Fibroblast of skin of scalp (primary cell): ENCODE measurements at regions not wholly inside any gene's neighbourhood (a gene's known extent, or its start where the extent isn't known, plus 50 kb on each side); places are given as distances from the start of the nearest gene placed in this dataset.

ENCODE experiments used
- DNase-seq: peaks from one replicate; pipeline ENCODE4 v3.0.0-alpha.2; 2013

DNA sequence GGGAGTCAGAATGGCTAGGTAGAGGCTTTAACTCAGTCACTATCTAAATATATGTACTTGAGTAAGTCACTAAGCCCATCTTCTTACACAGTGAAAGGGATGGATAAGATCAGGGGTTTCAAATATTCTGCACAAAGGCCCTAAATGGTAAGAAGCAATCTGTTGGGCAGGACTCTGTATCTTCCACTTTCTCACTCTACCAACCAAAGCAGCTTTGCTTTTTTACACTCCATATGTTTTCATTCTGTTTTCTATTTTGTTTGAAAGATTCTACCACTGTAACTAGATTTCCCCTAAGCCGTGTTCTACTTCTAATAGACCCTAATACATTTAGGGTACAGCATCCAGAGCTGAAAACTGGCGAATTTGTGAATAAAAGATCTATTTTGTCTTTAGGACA lies 477.5 kb upstream of the NMUR2 start:
- DNase-seq, result no peak

DNA sequence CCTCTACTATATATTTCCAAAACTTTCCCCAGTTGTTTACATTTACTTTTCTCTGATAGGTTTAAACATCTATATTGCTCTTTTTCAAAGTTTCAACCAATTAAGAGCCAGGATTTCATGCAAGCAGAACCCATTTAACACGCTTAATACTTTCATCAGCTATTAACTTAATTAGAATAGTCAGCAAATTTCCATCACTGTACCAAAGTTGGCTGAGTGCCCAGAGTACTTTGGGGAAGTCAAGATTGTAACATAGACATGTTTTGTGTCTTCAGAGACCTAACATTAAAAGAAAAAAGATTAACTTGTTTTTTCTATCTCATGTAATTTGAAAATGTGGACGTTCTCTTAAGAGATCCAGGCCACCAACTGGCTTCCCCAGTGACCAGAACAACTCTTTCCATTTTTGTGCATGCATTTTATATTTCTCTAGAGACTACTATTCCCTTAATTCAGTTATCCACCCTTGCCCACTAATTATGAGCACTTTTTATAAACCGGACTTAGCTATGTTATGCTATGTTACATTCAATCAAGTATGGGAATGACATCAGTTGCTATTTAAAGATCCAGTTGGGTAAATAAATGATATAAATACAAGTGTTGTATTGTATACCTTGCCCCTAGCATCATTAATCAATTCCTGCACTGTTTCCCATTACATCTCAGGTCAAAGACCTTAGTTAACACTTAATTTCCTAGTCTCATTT lies 478.1 kb upstream of the NMUR2 start:
- DNase-seq, result no peak

DNA sequence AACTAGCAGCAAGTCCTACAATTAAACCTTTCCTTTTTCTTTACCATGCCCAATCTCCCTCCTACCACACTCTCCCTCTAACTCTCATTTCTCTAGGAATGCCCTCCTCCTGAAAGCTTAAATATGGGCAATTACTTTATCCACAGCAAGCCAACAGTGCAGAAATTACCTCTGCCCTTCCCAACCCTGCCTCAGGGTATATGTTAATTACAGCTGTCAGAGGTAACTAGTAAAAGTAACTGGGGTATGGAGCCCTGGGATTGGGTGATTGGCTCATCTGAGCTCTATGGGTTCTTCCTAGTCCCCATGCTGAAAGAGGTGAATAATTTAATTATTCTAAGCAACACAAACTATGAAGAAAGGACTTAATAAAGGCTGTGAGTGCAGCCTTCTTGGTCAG lies 478.9 kb upstream of the NMUR2 start:
- no peak for DNase-seq

DNA sequence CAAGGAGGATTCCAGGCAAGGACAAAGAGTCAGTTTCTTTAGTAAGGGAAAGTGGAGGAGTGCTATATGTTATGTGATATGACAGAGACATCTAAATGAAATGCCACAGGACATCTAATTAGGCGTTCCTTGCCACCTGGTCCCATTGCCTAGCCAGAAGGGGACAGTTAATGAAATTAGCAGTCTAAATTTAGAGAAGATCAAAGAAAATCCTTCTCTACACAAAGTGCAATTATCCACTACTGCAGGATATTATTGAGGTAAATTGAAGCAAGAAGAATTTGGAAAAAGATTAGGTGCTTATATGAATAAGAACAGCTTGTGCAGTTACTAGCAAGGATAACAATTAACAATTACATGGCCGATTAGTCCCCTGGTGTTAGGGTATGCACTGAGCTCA lies 495.3 kb upstream of the NMUR2 start:
- no peak for DNase-seq

DNA sequence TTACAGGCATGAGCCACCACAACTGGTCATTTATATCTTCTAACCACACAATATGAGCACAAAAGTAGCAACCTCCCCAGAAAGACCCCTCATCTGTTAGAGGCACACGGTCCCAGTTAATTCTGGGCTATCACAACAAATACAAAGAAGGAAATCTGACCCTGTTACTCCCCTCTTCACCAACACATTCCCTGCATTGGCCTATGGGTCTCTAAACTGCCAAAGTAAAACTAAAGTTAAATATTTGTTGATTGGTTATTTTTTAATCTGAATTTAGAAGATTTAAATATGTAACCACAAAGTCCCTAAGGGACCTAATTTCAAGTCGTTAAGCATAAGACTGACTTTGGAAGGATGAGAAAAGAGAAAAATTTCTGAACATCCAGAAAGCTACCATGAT lies 496.7 kb upstream of the NMUR2 start:
- no peak for DNase-seq

DNA sequence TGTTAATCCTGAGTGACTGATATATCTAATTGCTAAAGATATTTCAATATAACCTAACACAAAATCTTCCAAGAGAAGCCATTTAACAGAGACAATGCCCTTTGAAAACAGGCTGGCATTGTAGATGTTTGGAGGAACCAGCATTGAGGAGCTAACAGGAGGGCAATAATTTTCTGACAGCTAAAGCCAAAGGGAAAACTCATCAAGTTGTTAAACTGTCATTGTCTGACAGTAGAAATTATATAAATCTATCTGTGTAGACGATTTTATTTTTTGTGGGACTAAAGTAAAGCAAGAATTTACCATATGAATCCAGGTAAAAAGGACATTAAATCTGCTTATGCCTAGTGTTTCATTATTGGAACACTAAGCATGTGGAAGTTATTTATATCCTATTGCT lies 500.2 kb upstream of the NMUR2 start:
- no peak for DNase-seq

DNA sequence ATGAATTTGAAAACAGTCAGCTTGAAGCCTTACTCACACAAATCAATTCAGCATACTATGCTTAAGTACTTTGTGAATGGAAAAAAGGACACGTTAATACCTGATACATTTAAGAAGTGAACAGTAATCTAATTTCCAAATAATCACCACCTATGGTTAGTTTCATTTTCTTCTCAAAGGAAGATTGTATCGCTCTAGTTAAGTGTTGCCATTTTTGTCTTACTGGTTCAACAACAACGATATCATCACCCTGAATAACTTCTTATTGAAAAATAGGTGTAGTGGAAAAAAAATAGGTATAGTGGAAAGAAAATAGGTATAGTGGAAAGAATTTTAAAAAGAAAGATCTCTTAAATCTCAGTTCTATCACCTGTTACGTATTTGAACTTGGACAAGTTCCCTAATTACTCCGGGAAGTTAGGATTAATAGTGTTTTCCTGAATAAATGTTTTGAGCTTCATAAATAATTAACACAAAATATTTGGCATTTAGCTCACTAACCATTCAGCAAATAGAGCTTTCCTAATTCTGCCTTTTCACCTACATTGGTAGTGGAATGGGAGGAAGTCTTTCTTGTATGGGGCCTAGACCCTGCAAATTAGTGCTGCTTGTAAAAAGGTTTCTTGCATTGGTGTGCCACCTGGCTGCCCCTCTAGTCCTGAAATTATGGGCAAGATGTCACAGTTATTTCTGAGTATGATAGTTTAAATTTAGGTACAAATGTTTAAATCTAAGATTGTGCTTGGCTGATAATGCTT lies 502.6 kb upstream of the NMUR2 start:
- no peak for DNase-seq

DNA sequence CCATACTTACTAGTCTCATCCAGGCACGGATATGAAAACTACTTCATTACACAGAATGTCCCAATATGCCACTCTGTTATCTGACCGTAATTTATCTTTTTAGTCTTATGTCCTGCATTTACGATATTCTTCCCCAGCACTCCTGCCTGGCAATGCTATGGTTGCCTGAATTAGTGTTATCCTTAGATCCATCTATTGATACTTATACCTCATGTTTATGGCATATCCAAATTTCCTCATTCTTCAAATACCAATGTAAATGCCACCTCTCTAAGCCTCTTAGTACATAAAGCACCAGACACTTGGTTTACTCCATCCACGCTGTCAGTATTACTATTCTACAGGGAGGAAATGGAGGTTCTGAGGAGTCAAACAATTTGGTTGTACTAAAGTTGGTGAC lies 507.8 kb upstream of the NMUR2 start:
- DNase-seq, result no peak

DNA sequence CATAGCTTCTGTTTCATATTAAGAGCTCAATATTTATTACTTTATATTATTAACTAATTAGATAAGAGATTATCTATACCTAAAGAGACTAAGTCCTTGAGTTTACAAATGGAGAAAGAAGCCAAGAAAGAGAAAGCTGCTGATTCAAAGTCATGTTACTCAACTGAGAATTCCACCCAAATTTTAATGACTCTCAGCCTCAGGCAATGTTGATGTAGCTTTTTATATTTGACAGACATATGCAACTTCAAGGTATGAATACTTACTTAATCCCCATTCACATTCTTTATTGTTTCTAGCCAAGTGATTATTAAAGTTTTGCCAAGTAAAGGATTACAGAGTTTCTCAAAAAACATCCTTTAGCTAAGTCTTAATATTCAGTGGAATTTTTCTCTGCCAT lies 527.5 kb upstream of the NMUR2 start:
- no peak for DNase-seq

DNA sequence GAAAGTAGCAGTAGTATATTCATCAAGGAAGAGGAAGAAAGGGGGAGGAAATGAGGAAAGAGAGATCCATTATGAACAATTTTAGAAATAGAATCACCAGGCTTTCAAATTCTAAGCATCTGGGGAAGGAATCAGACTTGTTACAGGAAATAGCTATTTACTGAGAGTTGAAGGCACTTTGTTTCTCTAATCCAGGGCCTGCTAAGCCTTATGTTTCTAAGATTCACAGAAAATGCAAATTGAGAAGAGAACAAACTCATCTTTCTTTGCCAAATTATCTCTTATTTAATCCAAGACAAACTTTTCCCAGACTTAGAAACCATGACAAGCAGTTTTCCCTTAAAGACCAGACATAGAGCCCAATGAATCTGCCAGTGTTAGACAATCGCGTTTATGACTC lies 528.0 kb upstream of the NMUR2 start:
- DNase-seq, result no peak

DNA sequence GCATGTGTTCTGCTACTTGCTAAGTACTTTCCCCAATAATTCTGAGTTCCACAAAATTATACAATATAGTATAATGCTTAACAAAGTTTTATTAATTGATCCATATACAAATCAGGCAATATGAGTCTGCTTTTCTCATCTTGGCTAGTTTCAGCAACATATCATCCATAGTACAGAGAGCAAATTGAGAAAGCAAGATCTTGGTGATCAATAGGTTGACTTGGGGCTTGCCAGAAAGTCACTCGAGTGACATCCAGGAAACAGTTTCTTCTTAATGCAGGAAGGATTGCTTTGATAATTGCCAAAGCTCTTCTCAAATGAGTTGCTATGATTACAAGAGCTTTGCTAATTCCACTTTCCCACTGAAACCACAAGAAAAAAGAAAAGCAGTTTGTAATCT lies 533.6 kb upstream of the NMUR2 start:
- no peak for DNase-seq

DNA sequence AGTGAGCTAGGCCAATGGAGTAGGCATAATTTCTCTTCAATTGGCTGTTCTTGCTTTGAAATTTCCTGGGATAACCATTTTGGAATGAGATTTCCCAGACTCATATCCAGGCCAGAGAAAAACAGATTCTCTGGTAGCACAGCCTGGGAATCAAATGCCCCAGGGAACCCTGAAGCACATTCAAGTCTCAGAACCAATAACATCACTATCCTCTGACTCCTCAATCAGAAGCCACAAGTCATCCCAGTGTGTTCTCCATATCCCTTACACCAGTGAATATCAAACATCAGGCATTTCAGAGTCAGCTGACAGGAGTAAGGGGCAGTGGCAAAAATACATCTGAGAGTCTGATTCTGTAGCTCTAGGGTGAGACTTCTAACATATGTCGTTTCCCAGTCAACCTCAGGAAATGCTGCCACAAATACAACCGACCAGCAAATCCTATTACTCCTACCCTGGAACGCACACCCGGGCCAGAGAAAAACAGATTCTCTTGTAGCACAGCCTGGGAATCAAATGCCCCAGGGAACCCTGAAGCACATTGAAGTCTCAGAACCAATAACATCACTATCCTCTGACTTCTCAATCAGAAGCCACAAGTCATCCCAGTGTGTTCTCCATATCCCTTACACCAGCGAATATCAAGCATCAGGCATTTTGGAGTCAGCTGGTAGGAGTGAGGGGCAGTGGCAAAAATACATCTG lies 537.7 kb upstream of the NMUR2 start:
- no peak for DNase-seq

DNA sequence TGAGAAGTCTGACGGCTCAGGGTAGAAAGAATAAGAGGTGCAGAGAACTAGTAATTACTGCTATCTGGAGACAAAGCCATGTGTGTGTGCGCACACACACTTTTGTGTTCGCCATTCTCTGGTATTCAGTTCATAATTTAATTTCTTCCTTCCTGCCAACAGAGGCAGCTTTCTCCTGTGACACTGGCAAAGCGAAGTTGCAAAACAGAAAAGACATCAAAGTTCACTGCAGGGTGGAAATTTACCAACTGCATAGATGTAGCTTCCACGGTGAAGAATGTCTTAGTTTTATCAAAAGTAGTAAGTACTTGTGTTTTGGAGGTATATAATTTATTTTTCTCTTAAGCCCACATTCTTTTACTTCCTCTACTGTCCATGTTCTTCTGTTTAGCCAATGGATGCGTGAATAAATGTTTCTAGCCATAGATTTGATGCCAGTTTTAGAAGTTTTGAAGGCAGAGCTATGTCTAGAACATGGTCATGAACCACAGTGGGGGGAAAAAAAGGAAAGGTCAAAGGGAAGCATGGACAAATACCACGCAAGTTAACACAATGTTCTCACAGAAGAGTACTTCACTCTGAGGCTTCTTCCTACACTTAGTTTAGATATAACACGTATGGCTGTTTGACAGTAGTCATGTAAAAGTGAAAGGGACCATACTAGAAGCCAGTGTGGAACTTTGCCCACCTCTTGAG lies 536.5 kb upstream of the GRIA1 start:
- no peak for DNase-seq

DNA sequence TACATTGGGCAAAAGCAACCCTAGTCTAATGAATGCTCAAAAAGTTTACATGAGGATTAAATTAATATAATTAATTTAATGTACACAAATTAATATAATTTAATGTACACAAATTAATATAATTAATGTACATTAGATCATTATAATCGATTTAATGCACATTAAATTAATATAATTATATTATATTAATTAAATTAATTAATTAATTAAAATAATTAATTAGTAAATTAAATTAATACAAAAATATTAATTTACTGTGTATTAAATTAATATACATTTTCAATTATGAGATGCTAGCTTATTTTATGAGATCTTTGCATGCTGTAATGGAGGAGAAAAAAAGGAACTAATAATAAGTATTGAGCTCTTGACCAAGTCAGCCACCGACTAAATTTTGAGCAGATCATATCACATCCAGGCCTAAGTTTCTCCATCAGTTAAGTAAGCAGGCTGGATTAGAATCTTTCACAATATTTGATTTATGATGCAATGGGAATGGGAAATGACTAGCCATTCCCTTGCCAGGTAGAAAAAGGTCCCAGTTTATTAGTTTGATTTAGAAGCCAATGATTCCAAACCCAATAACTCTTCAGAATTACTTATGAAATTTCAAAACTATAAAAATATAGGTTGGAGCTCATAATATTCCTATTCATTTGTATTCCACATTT lies 533.4 kb upstream of the GRIA1 start:
- DNase-seq, result no peak

DNA sequence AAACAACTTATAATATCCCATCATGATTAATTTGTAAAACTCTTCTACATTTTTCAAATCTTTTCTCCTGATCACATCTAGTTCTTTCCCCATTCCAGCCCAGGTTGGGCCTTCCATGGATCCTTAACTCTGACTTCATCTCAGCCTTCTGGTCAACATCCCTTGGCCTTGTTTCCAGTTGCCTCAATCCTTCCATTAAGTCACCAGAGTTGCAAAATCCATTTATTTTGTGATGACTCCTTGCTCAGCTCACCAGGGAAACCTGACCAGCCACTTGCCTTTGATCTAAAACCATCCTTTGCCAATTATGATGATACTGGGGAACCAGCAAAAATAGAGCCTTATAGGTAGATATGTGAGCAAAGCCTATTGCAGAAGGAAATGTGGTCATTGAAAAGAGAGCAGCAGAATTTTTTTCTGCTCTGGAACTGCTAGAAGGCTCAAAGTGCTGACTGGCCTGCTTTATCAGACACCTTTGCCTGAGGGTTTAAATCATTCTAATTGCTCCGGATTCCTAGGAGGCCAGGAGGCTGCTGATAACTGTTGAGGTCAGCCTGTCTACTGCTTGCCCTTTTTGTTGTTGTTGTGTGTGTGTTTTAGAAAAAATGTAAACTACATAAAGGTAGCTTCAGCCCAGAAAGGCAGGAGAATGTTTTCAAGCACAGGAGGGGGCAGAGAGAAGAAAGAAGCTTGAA lies 512.2 kb upstream of the GRIA1 start:
- no peak for DNase-seq

DNA sequence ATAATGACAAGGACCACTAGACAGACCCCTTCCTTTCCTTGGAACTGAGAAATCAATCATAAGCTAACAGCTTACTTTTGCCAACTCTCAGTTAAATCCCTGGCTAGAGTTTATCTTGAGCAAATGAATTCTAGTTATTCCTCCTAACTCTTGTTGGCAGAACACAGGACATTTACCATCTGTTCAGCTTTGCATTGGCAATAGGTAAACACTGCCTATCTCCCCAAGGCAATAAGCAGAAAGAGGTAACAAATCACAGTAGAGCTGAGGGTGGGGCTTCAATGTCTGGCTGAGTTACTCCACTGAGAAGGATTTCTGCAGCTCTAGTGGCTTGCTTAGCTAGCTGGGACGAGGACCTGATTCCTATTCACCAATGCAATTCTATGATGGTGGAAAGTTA lies 503.3 kb upstream of the GRIA1 start:
- DNase-seq, result no peak

DNA sequence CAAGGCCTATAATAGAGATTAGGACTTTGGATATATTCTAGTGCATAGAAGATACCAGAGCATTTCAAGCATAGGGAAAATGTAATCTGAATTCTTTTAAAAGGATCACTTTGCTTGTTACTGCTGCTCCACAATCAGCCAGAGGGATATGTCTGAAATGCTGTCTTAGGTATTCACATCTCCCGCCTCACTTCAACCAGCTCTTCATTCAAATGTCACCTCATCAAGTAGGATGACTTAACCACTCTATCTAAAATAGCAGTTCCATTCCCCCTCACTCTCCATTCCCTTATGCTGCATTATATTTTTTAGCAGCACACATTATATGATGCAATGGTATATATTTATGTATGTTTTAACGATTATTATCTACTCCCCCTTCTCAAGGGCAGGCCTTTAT lies 500.3 kb upstream of the GRIA1 start:
- no peak for DNase-seq

DNA sequence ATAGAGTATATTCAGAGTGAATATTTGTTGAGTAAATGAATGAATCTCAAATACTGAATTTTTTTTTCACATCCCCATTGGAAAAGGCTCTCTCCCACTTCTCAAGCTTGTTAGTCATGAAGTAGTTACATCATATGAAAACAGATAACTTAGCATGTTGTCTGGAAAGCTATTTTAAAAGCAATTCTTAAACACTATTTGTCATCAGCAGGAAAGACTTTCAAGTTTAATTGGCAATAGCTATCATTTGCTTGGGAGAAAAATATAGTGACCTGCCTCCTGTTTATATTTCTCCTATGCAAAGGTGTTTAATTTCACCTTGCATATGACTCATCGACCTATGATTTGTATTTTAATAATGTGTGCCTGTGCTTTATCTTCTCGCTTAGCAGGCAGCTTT lies 499.8 kb upstream of the GRIA1 start:
- DNase-seq, result no peak

DNA sequence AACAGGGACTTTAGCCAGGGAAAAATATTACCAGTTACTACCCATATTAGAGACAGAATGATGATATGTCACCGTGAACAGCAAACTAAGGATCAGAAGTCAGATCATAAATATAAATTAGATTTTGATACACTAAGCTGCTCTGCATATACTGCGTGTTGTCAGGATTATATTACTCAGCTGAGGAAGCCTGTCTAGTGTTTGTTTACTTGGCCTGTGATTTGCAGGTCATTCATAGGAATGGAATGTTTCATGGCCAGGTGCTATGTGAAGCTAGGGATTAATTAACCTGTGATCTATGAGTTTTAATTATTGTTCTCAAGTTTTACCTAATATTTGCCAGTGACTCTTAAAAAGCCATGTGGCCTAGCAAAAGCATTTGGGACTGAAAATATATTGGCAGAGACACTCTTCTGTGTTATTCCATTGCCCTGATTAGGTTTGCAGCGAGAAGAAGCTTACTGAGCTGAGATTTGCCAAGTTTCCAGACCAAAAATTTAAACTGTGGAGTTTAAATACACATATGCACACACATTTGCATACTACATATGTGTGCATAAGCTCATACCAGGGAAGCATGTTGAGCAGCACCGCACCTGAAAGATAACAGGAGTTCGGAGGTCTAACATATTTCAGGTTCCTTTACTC lies 496.3 kb upstream of the GRIA1 start:
- no peak for DNase-seq

DNA sequence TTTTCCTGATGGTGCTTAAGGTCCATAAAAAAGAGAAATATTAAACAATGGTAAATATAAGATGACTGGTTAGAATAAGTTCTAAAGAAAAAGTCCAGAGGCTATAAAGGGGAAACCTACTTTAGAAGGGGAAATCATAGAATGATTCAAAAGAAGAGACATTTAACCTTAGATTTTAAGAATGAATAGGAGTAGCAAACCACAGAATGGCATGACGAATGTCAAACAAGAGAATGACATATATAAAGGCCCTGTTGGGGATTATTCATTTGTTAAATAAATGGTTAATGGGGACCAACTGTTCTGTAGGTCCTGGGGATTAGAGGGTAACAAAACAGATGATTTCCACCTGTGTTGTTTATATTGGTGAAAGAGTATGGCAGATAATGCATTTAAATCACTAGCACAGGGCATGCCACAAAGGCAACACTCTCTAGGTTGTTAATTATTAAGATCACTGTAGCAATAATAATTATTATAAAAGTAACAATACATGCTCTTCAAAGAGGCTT lies 495.2 kb upstream of the GRIA1 start:
- no peak for DNase-seq

DNA sequence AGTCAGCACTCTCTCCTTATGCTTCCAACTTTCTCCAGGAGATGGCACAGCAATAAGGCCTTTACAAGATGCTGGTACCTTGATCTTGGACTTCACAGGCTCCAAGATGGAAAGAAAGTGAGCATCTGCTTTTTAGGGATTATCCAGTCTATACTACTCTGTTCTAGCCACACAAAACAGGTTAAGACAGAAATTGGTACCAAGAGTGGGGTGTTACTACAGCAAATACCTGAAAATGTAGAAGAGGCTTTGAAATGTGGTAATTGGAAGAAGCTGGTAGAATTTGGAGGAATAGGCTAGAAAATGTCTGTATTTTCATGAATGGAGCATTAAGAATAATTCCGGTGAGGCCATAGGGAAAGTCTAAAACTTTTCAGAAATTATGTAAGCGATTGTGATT lies 484.8 kb upstream of the GRIA1 start:
- DNase-seq, result no peak
